H1 (cell line): ENCODE measurements at regions not wholly inside any gene's neighbourhood (a gene's known extent, or its start where the extent isn't known, plus 50 kb on each side); places are given as distances from the start of the nearest gene placed in this dataset.
"Not testable (repeated sequence)": the region's sequence is repeated elsewhere in the genome, so short reads cannot be mapped to it uniquely, and the experiment has no call there.

Source experiments
- CTCF ChIA-PET: fragments of 300-600 bp; sonication (Branson Sonifier 250); formaldehyde crosslinking; loops from one replicate; lab custom pipeline; 2021; ENCODE audit not compliant: partially characterized antibody; lab: Charles Lee
- POLR2A ChIA-PET: fragments of 300-600 bp; sonication (Branson Sonifier 250); formaldehyde crosslinking; loops from one replicate; lab custom pipeline; 2021; ENCODE audit warnings: inconsistent platforms; ENCODE audit not compliant: partially characterized antibody; lab: Charles Lee
- DNase-seq, 2 experiments: peaks; one replicate each; pipeline versions ENCODE4 v3.0.0 to v3.0.0-alpha.2; 2010 to 2022; ENCODE audit warnings: low spot score in 2 of 2, low read depth in 1 of 2, mixed read lengths in 1 of 2
- FAIRE-seq: peaks from 2 replicates; lab custom pipeline; 2011; peaks lifted over from hg19 to GRCh38; lab: Jason Lieb, UNC
- H2AFZ ChIP-seq: 2 replicates; pipeline ENCODE4 v1.8.1; 2012; ENCODE audit warnings: low read length, inconsistent platforms
- H2AK5ac ChIP-seq: 2 replicates; pipeline ENCODE4 v1.6.1; 2013; ENCODE audit warnings: low read depth, low read length
- H2BK120ac ChIP-seq: replicated peaks from 2 replicates; pipeline ENCODE3; 2013; ENCODE audit warnings: low read depth, low read length, inconsistent platforms
- H2BK12ac ChIP-seq: 2 replicates; pipeline ENCODE4 v1.6.1; 2013; ENCODE audit warnings: low read depth, low read length
- H2BK15ac ChIP-seq: 2 replicates; pipeline ENCODE4 v1.6.1; 2013; ENCODE audit warnings: low read length
- H2BK20ac ChIP-seq: 2 replicates; pipeline ENCODE4 v1.6.1; 2013; ENCODE audit warnings: low read length
- H2BK5ac ChIP-seq: 2 replicates; pipeline ENCODE4 v1.6.1; 2013; ENCODE audit warnings: low read depth, low read length
- H3K14ac ChIP-seq: 2 replicates; pipeline ENCODE4 v1.6.1; 2013; ENCODE audit warnings: inconsistent platforms; ENCODE audit not compliant: insufficient read length
- H3K18ac ChIP-seq: 2 replicates; pipeline ENCODE4 v1.6.1; 2013; ENCODE audit warnings: low read length; ENCODE audit errors: extremely low read depth
- H3K23ac ChIP-seq: 2 replicates; pipeline ENCODE4 v1.6.1; 2013; ENCODE audit warnings: inconsistent platforms; ENCODE audit not compliant: insufficient read length
- H3K23me2 ChIP-seq: 2 replicates; pipeline ENCODE4 v1.6.1; 2013; ENCODE audit warnings: low read depth, low read length
- H3K27ac ChIP-seq: 2 replicates; pipeline ENCODE4 v1.6.1; 2011; ENCODE audit warnings: low read depth, low read length, inconsistent platforms
- H3K27me3 ChIP-seq, 4 experiments: replicated peaks in 1 of 4; 1 replicate in 1 of 4; 2 replicates in 3 of 4; pipeline versions ENCODE4 v1.6.1 to v1.8.1; 2011 to 2013; ENCODE audit warnings: low read length in 3 of 4, mild to moderate bottlenecking in 3 of 4, inconsistent platforms in 2 of 4, mixed read lengths in 2 of 4, moderate library complexity in 1 of 4; ENCODE audit not compliant: control insufficient read depth in 3 of 4, insufficient read depth in 3 of 4; ENCODE audit errors: extremely low read depth in 1 of 4
- H3K36me3 ChIP-seq, 4 experiments: 2 replicates each; pipeline versions ENCODE4 v1.6.1 to v1.8.1; 2011 to 2013; ENCODE audit warnings: mild to moderate bottlenecking in 4 of 4, low read length in 3 of 4, moderate library complexity in 2 of 4, control low read depth in 1 of 4, inconsistent platforms in 1 of 4; ENCODE audit not compliant: insufficient read depth in 4 of 4, control insufficient read depth in 2 of 4
- H3K4ac ChIP-seq: replicated peaks from 2 replicates; pipeline ENCODE3; 2013; ENCODE audit warnings: low read length, low read depth, mixed read lengths, inconsistent platforms; ENCODE audit not compliant: insufficient read length
- H3K4me1 ChIP-seq, 4 experiments: replicated peaks in 1 of 4; 1 replicate in 1 of 4; 2 replicates in 3 of 4; pipeline versions ENCODE4 v1.6.1 to v1.8.1; 2011 to 2013; ENCODE audit warnings: low read length in 3 of 4, inconsistent platforms in 2 of 4, mixed read lengths in 1 of 4; ENCODE audit not compliant: insufficient read depth in 4 of 4, control insufficient read depth in 3 of 4
- H3K4me2 ChIP-seq, 2 experiments: 2 replicates each; pipeline versions ENCODE4 v1.6.1 to v1.8.1; 2011 to 2013; ENCODE audit warnings: low read depth in 2 of 2, low read length in 2 of 2, control low read depth in 1 of 2, inconsistent platforms in 1 of 2, mild to moderate bottlenecking in 1 of 2; ENCODE audit not compliant: insufficient read depth in 1 of 2
- H3K4me3 ChIP-seq, 4 experiments: fragments of 200-600, 300-600 bp in 1 of 4; sonication (generic), shearing (Covaris generic), sonication (Bioruptor Twin) in 1 of 4; 2 replicates each; pipeline versions ENCODE4 v1.5.1 to v1.8.1; 2011 to 2016; ENCODE audit warnings: low read length in 4 of 4, low read depth in 3 of 4, control low read depth in 2 of 4, inconsistent platforms in 2 of 4, mild to moderate bottlenecking in 2 of 4, mixed read lengths in 1 of 4, moderate library complexity in 1 of 4; ENCODE audit not compliant: insufficient read depth in 2 of 4; ENCODE audit errors: extremely low read depth in 1 of 4
- H3K56ac ChIP-seq: replicated peaks from 2 replicates; pipeline ENCODE3; 2013; ENCODE audit warnings: low read depth, mild to moderate bottlenecking, mixed read lengths, low read length, inconsistent platforms; ENCODE audit not compliant: insufficient read length
- H3K79me1 ChIP-seq: 2 replicates; pipeline ENCODE4 v1.6.1; 2013; ENCODE audit warnings: low read depth, low read length, control low read depth
- H3K79me2 ChIP-seq, 2 experiments: 2 replicates each; pipeline versions ENCODE4 v1.6.1 to v1.8.1; 2012 to 2013; ENCODE audit warnings: low read length in 2 of 2, mild to moderate bottlenecking in 2 of 2, inconsistent platforms in 1 of 2; ENCODE audit not compliant: insufficient read depth in 2 of 2, control insufficient read depth in 1 of 2
- H3K9ac ChIP-seq, 4 experiments: replicated peaks in 1 of 4; 1 replicate in 1 of 4; 2 replicates in 3 of 4; pipeline versions ENCODE4 v1.6.1 to v1.8.1; 2011 to 2013; ENCODE audit warnings: low read depth in 3 of 4, low read length in 3 of 4, control low read depth in 2 of 4, mild to moderate bottlenecking in 2 of 4, moderate library complexity in 2 of 4, inconsistent platforms in 1 of 4; ENCODE audit errors: extremely low read depth in 1 of 4
- H3K9me3 ChIP-seq, 2 experiments: 2 replicates each; pipeline versions ENCODE4 v1.6.1 to v1.8.1; 2012 to 2013; ENCODE audit warnings: mild to moderate bottlenecking in 2 of 2, moderate library complexity in 2 of 2, control low read depth in 1 of 2, inconsistent platforms in 1 of 2, low read depth in 1 of 2, low read length in 1 of 2, mixed read lengths in 1 of 2; ENCODE audit not compliant: insufficient read depth in 2 of 2
- H4K20me1 ChIP-seq, 2 experiments: replicated peaks in 1 of 2; 2 replicates each; pipeline versions ENCODE3 to v1.8.1; 2011 to 2013; ENCODE audit warnings: inconsistent platforms in 2 of 2, low read length in 2 of 2, mild to moderate bottlenecking in 1 of 2; ENCODE audit not compliant: insufficient read depth in 2 of 2, control insufficient read depth in 1 of 2
- H4K5ac ChIP-seq: 2 replicates; pipeline ENCODE4 v1.6.1; 2013; ENCODE audit warnings: low read length, low read depth, mixed read lengths, inconsistent platforms; ENCODE audit not compliant: insufficient read length
- H4K8ac ChIP-seq: 2 replicates; pipeline ENCODE4 v1.8.0; 2013; ENCODE audit warnings: mild to moderate bottlenecking, moderate library complexity, low read length, inconsistent platforms; ENCODE audit not compliant: insufficient read depth; ENCODE audit errors: extremely low read depth
- H4K91ac ChIP-seq: replicated peaks from 2 replicates; pipeline ENCODE3; 2013; ENCODE audit warnings: low read length, mixed read lengths, inconsistent platforms; ENCODE audit not compliant: insufficient read length
- WGBS, 2 experiments: shearing (Covaris generic) in 1 of 2; methylation state at CpG; one replicate each; pipeline versions ENCODE4 v1.1.6 to v1.1.7; 2013 to 2015; ENCODE audit warnings: low lambda C conversion rate in 2 of 2, mixed read lengths in 2 of 2, inconsistent platforms in 1 of 2, low coverage in 1 of 2, missing lambda C conversion rate in 1 of 2; ENCODE audit not compliant: insufficient replicate concordance in 2 of 2, insufficient coverage in 1 of 2, insufficient read length in 1 of 2; ENCODE audit errors: extremely low coverage in 1 of 2, missing lambda C conversion rate in 1 of 2; 5-methylcytosine and 5-hydroxymethylcytosine counted together

DNA sequence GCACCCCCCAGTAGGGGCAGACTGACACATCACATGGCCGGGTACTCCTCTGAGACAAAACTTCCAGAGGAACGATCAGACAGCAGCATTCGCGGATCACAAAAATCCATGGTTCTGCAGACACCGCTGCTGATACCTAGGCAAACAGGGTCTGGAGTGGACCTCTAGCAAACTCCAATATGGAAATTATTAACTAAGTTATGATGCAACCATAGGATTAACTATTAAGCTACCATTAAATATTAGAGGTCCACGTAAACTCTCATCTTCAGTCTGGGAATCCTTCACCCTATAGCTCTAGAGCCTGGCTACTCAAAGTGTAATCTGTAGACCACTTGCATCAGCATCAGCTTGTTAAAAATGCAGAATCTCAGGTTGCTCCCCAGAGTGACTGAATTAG is 191.1 kb upstream of the ANO5 start:
- H3K23ac ChIP-seq, CTCF ChIA-PET, H3K27me3 ChIP-seq, H2BK5ac ChIP-seq, FAIRE-seq, H2BK12ac ChIP-seq, H2AFZ ChIP-seq, H4K20me1 ChIP-seq, H2BK120ac ChIP-seq, H3K18ac ChIP-seq, H3K79me1 ChIP-seq, H4K8ac ChIP-seq, H4K91ac ChIP-seq, H2AK5ac ChIP-seq, H4K5ac ChIP-seq, H3K79me2 ChIP-seq, H3K27ac ChIP-seq, H3K4me1 ChIP-seq, H3K4ac ChIP-seq, H3K23me2 ChIP-seq, H3K56ac ChIP-seq, H3K36me3 ChIP-seq, POLR2A ChIA-PET, H3K4me2 ChIP-seq, DNase-seq, H3K4me3 ChIP-seq, H3K9ac ChIP-seq, H3K14ac ChIP-seq, H2BK15ac ChIP-seq, H2BK20ac ChIP-seq: not testable (repeated sequence)
- H3K9me3 ChIP-seq = peaks cover 10% of the 10 kb centered on the region in 2 experiments; a peak in 3 of 4 replicates
- 91% methylated on average over 3 of the region's 6 CpGs; no CpG with 5 or more reads in 1 of the 2 experiments for WGBS, 2 experiments
